Large intestine (tissue), 3 donors: ENCODE measurements at regions not wholly inside any gene's neighbourhood (a gene's known extent, or its start where the extent isn't known, plus 50 kb on each side); places are given as distances from the start of the nearest gene placed in this dataset.
A peak's percentile ranks its signal among the peaks of the same experiment; 100 is the strongest.
"Not testable (repeated sequence)": the region's sequence is repeated elsewhere in the genome, so short reads cannot be mapped to it uniquely, and the experiment has no call there.

ENCODE experiments used
- DNase-seq, 2 donors: peaks; one replicate each; pipeline versions ENCODE4 v3.0.0 to v3.0.0-alpha.2; 2013
- H3K27ac ChIP-seq: one replicate; pipeline ENCODE4 v1.5.1; 2013; ENCODE audit warnings: low read length
- H3K27me3 ChIP-seq: 2 replicates; pipeline ENCODE4 v1.6.1; 2013; ENCODE audit warnings: low read length; ENCODE audit not compliant: control insufficient read depth, insufficient read depth
- H3K36me3 ChIP-seq: 2 replicates; pipeline ENCODE4 v1.6.1; 2013; ENCODE audit warnings: low read length; ENCODE audit not compliant: control insufficient read depth, insufficient read depth
- H3K4me1 ChIP-seq: one replicate; pipeline ENCODE4 v1.6.1; 2013; ENCODE audit warnings: low read length; ENCODE audit not compliant: control insufficient read depth, insufficient read depth
- H3K4me3 ChIP-seq: one replicate; pipeline ENCODE4 v1.5.1; 2013; ENCODE audit warnings: low read length
- H3K9me3 ChIP-seq: one replicate; pipeline ENCODE4 v1.6.1; 2013; ENCODE audit warnings: mild to moderate bottlenecking, low read depth, low read length, moderate library complexity; ENCODE audit not compliant: control insufficient read depth
- WGBS: methylation state at CpG from one replicate; pipeline ENCODE4 v1.1.5; 2013; ENCODE audit warnings: low lambda C conversion rate; ENCODE audit not compliant: insufficient coverage; 5-methylcytosine and 5-hydroxymethylcytosine counted together

DNA sequence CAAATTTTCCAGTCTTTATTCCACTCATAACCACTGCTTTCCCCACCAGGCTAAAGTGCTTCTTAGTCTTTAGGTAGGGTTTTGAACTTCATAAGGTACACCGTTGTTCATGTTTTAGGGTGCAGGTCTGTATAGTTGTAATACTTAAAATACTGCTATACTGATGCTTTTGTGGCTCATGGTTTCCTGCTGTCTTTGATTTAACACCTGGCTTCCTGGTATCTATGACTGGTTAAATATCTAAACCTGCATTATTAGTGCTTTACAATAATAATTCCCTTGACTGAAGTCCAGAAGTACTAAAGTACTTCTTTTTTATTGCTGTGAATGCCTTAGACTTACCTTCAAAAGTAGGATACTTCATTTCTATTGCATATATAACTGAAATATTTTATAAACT is 384.7 kb downstream of the SRGAP2C start:
- H3K27me3 ChIP-seq: no peaks in the 10 kb centered on the region
- no peaks in the 10 kb centered on the region for H3K36me3 ChIP-seq
- H3K4me3 ChIP-seq: no peak overlapping the region
- no peak overlapping the region for H3K27ac ChIP-seq
- peaks cover 3% of the 10 kb centered on the region for H3K4me1 ChIP-seq
- peak in 1 of 2 donors; percentile 71 for DNase-seq
- no peaks in the 10 kb centered on the region for H3K9me3 ChIP-seq
- no CpG with 5 or more reads among the region's 1 CpG for WGBS

DNA sequence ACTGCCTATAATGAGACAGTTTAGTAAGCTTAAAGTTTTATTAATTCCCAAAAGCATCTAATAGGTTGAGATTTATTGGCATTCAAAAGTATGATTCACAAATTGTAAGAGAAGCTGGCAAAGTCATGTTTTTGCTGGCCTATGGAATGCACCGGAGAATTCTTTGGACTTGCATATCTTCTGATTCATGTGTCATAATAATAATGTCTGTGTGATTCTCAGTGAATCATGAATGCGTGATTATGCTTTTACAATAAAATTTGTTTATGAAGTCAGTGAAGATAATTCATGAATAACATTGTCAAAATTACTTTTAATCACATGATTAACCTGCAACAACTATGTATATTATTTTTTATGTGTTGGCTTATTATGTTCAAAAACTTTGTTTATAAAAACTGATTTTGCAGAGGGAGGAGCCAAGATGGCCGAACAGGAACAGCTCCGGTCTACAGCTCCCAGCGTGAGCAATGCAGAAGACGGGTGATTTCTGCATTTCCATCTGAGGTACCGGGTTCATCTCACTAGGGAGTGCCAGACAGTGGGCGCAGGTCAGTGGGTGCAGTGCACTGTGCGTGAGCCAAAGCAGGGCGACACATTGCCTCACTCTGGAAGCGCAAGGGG is 389.2 kb downstream of the SRGAP2C start:
- DNase-seq, H3K27ac ChIP-seq: not testable (repeated sequence)
- 60% methylated on average over 1 of the region's 11 CpGs for WGBS

DNA sequence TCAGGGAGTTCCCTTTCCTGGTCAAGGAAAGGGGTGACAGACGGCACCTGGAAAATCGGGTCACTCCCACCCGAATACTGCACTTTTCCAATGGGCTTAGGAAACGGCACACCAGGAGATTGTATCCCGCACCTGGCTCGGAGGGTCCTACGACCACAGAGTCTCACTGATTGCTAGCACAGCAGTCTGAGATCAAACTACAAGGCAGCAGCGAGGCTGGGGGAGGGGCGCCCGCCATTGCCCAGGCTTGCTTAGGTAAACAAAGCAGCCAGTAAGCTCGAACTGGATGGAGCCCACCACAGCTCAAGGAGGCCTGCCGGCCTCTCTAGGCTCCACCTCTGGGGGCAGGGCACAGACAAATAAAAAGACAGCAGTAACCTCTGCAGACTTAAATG is 389.7 kb downstream of the SRGAP2C start:
- H3K36me3 ChIP-seq, H3K4me3 ChIP-seq, H3K27ac ChIP-seq, H3K27me3 ChIP-seq, H3K9me3 ChIP-seq, DNase-seq, H3K4me1 ChIP-seq: not testable (repeated sequence)
- WGBS: no CpG with 5 or more reads among the region's 12 CpGs

More for the DNA sequence above, 389.2 kb downstream of the SRGAP2C start:
- not testable (repeated sequence) for H3K4me3 ChIP-seq, H3K4me1 ChIP-seq, H3K9me3 ChIP-seq, H3K36me3 ChIP-seq, H3K27me3 ChIP-seq

DNA sequence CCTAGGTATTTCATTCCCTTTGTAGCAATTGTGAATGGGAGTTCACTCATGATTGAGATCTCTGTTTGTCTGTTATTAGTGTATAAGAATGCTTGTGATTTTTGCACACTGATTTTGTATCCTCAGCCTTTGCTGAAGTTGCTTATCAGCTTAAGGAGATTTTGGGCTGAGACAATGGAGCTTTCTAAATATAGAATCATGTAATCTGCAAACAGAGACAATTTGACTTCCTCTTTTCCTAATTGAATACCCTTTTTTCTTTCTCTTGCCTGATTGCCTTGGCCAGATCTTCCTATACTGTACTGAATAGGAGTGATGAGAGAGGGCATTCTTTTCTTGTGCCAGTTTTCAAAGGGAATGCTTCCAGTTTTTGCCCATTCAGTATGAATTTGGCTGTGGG is 398.1 kb downstream of the SRGAP2C start:
- H3K27ac ChIP-seq: not testable (repeated sequence)

DNA sequence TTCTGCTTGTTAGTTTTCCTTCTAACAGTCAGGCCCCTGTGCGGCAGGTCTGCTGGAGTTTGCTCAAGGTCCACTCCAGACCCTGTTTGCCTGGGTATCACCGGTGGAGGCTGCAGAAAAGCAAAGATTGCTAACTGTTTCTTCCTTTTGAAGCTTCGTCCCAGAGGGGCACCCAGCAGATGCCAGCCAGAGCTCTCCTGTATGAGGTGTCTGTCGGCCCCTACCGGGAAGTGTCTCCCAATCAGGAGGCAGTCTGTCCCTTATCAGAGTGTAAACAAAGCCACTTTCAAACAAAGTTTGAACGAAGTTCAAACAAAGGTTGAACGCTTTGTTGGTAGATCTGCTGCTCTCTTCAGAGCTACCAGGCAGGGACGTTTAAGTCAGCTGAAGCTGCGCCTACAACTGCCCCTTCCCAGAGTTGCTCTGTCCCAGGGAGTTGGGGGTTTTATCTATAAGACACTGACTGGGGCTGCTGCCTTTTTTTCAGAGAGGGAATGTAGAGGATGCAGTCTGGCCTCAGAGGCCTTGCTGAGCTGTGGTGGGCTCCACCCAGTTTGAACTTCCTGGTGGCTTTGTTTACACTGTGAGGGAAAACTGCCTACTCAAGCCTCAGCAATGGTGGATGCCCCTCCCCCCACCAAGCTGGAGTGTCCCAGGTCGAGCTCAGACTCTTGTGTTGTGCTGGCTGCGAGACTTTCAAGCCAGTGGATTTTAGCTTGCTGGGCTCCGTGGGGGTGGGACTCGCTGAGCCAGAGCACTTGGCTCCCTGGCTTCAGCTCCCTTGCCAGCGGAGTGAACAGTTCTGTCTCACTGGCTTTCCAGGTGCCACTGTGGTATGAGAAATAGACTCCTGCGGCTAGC is 401.8 kb downstream of the SRGAP2C start:
- DNase-seq: peak in 1 of 2 donors; percentile 58
- no CpG with 5 or more reads among the region's 15 CpGs for WGBS
- H3K27ac ChIP-seq: no peak overlapping the region

More for the DNA sequence above, 398.1 kb downstream of the SRGAP2C start:
- not testable (repeated sequence) for H3K4me1 ChIP-seq, H3K36me3 ChIP-seq, H3K27me3 ChIP-seq, DNase-seq, H3K4me3 ChIP-seq, H3K9me3 ChIP-seq

DNA sequence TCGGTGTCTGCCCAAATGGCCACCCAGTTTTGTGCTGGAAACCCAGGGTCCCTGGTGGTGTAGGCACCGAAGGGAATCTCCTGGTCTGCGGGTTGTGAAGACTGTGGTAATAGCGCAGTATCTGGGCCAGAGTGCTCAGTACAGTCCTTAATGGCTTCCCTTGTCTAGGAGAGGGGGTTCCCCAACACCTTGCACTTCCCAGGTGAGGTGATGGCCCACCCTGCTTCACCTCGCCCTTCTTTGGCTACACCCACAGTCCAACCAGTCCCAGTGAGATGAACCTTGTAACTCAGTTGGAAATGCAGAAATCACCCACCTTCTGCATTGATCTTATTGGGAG is 402.4 kb downstream of the SRGAP2C start:
- H3K27me3 ChIP-seq: no peaks in the 10 kb centered on the region
- no peaks in the 10 kb centered on the region for H3K36me3 ChIP-seq
- H3K4me3 ChIP-seq: no peak overlapping the region
- no peaks in the 10 kb centered on the region for H3K4me1 ChIP-seq
- no peak overlapping the region for H3K27ac ChIP-seq
- no peak for DNase-seq
- H3K9me3 ChIP-seq: no peaks in the 10 kb centered on the region
- WGBS: no CpG with 5 or more reads among the region's 5 CpGs

More for the DNA sequence above, 401.8 kb downstream of the SRGAP2C start:
- Histone ChIP-seq H3K4me1 (no peaks in the 10 kb centered on the region), H3K4me3 (no peak overlapping the region), H3K36me3 (no peaks in the 10 kb centered on the region), H3K27me3 (no peaks in the 10 kb centered on the region), H3K9me3 (no peaks in the 10 kb centered on the region)

DNA sequence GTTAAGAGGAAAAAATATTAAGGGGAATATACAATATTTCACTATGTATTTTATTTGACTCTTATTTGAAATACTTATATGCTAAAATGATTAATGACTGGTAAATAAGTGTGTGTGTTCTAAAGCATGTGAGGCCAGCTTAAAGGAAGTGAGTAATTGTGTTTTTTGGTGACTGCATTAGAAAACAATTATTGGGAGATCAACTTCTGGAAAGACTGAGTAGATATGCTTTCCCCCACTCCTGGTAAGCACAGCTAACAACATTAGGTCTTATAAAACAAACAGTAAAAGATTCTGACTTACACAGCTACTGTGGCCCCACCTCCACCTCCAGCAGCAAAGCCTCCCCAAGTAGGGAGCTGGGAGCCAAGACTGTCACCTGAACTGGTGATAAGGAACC is 403.0 kb downstream of the SRGAP2C start:
- H3K9me3 ChIP-seq: no peaks in the 10 kb centered on the region

DNA sequence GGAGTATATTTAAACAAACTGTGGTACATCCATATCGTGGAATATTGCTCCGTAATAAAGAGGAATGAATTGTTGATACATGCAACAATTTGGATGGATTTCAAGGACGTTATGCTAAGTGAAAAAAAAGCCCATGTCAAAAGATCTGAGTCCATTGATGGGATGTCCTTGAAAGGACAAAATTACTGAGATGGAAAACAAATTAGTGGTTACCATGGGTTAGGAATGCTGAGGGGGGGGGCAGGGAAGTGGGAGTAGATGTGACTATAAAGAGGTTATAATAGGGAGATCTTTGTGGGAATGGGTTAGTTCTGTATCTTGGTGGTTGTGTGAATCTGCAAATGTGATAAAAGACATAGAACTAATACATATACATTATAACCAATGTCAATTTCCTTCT is 409.3 kb downstream of the SRGAP2C start:
- WGBS: 93% methylated on average over 2 of the region's 3 CpGs
- Histone ChIP-seq H3K27ac (no peak overlapping the region), H3K4me3 (no peak overlapping the region), H3K4me1 (no peaks in the 10 kb centered on the region), H3K9me3 (no peaks in the 10 kb centered on the region), H3K36me3 (no peaks in the 10 kb centered on the region), H3K27me3 (no peaks in the 10 kb centered on the region)
- DNase-seq: no peak

More for the DNA sequence above, 403.0 kb downstream of the SRGAP2C start:
- no peak for DNase-seq
- H3K36me3 ChIP-seq: no peaks in the 10 kb centered on the region
- no peak overlapping the region for H3K27ac ChIP-seq
- no peak overlapping the region for H3K4me3 ChIP-seq
- no peaks in the 10 kb centered on the region for H3K27me3 ChIP-seq
- H3K4me1 ChIP-seq: no peaks in the 10 kb centered on the region

DNA sequence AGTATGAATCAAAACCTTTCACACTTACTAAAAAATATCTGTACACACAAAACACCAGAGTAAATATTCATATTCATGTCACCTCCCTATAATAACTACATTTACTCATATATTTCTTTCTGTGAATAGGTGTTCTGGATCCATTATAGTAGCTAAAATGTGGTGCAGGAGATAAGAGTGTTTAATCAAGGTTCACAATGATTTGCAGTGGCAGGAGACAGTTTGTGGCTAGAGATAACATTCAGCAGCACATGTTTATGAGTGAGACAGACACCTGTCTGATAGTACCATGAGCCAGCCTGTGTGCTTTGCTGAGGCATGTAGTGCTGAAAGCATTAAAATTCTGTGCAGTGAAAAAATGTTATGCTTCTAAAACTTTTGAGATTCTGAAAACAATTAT is 410.3 kb downstream of the SRGAP2C start:
- Histone ChIP-seq H3K27me3 (no peaks in the 10 kb centered on the region), H3K36me3 (no peaks in the 10 kb centered on the region), H3K4me3 (no peak overlapping the region), H3K27ac (no peak overlapping the region), H3K9me3 (no peaks in the 10 kb centered on the region), H3K4me1 (no peaks in the 10 kb centered on the region)
- peak in 1 of 2 donors; percentile 42 for DNase-seq

DNA sequence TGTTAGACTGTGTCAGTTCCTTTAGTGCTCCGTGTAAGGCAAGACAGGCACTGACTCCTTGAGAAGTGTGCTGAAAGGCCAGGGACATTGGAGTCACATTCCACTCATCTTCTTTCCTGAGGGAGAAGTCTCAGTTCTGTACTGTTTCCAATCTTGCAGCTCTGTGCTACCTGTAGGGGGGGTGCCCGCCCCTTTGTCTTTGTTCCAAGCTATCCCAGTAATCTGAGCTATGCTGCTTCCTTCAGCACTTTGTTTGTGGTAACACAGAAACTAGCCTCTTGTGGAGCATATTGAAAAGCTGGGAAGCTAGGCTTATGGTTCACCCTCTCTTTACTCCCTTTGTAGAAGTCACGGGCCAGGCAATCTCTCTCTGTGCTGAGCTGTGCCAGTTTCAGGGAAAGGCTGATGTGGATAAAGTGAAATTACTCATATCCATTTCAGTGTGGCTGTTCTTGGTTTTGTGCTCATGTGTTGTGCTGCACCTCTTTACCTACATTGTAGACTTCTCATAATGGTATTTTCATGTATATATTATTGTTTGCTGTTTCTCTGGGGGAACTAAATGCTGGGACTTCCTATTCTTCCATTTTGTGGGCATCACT is 420.2 kb downstream of the SRGAP2C start:
- H3K27ac ChIP-seq, H3K36me3 ChIP-seq, H3K27me3 ChIP-seq, H3K4me1 ChIP-seq, H3K4me3 ChIP-seq, DNase-seq, H3K9me3 ChIP-seq: not testable (repeated sequence)
- WGBS: no CpG with 5 or more reads among the region's 3 CpGs

DNA sequence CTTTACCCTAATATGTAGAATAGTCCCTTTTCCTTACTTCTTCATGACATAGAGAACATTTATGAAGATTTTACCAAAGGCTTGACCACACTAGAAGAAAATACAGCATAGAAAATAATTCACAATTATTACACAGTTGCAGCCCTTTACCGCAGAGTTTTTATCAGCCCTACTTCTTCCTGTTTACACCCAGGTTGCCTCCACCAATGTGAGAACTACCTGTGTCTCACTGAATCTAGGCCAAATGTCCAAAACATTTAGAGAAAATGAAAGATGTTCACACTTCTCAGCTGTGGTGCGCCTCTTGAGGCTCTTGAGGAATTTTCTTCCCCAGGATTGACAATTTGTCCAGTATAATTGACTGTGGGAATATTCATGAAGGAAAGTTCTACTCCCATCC is 422.7 kb downstream of the SRGAP2C start:
- not testable (repeated sequence) for H3K4me3 ChIP-seq

More for the DNA sequence above, 422.7 kb downstream of the SRGAP2C start:
- H3K36me3 ChIP-seq, H3K27ac ChIP-seq, DNase-seq, H3K4me1 ChIP-seq, H3K9me3 ChIP-seq, H3K27me3 ChIP-seq: not testable (repeated sequence)
- no CpG with 5 or more reads among the region's 2 CpGs for WGBS
